ENCODE measurements at regions not wholly inside any gene's neighbourhood (a gene's known extent, or its start where the extent isn't known, plus 50 kb on each side); places are given as distances from the start of the nearest gene placed in this dataset.

DNA sequence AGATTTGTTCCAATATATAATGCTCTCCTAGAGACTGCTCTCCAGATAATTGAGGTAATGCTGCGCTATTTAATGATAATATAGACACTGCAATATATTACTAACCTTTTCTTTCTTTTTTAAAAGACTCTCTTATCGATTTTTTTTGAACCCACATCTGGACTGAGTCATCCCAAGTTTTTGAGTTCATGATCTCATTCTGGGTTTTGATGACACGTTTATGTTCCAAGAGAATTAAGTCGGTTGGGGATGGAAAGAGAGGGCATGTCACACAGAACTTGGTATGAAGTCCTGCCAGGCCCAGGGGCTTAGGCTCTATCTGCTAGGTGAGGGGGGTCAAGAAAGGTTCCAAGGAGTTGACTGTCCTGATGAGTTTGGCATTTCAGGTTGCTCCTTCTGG, 431.1 kb downstream of the MFSD1 start:
- Histone ChIP-seq H3K9me3 (no peaks in the 10 kb centered on the region), H3K27ac (no peak overlapping the region), H3K27me3 (no peaks in the 10 kb centered on the region), H3K4me3 (no peak overlapping the region), H3K4me1 (peaks cover 0 to 9% (median 0%) of the 10 kb centered on the region in 4 donors), H3K36me3 (no peaks in the 10 kb centered on the region)
- 80 to 82% methylated on average over 4 of the region's 4 CpGs for WGBS, 2 donors
- DNase-seq, result no peak
- intact Hi-C loops (cut with DNase I), result no loop called here
- TF ChIP-seq, protein P1, sequence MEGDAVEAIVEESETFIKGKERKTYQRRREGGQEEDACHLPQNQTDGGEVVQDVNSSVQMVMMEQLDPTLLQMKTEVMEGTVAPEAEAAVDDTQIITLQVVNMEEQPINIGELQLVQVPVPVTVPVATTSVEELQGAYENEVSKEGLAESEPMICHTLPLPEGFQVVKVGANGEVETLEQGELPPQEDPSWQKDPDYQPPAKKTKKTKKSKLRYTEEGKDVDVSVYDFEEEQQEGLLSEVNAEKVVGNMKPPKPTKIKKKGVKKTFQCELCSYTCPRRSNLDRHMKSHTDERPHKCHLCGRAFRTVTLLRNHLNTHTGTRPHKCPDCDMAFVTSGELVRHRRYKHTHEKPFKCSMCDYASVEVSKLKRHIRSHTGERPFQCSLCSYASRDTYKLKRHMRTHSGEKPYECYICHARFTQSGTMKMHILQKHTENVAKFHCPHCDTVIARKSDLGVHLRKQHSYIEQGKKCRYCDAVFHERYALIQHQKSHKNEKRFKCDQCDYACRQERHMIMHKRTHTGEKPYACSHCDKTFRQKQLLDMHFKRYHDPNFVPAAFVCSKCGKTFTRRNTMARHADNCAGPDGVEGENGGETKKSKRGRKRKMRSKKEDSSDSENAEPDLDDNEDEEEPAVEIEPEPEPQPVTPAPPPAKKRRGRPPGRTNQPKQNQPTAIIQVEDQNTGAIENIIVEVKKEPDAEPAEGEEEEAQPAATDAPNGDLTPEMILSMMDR (IDR thresholded peaks at IDR 0.05), result no peak
- TF ChIP-seq POLR2A (IDR thresholded peaks at IDR 0.05) (no peak), EP300 (IDR thresholded peaks at IDR 0.05) (no peak), POLR2AphosphoS5 (IDR thresholded peaks at IDR 0.05) (no peak)

DNA sequence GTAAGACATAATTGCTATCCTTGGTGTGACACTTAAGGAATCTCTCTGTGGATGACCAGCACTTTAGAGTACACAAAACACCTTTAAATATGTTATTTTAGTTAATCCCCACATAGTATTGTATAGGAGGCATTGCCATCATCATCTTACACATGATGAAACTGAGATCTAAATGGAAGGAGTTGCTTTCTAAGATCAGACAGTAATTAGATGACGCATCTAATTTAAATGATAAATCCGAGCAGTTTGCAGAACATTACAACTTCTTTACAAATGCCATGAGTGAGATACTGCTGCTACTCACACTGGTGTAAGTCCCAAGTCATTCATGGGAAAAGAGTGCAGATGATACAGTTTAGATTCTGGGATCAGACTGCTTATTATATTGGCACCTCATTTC, 431.9 kb downstream of the MFSD1 start:
- Histone ChIP-seq H3K27me3 (no peaks in the 10 kb centered on the region), H3K27ac (no peak overlapping the region), H3K9me3 (no peaks in the 10 kb centered on the region), H3K36me3 (no peaks in the 10 kb centered on the region), H3K4me3 (no peak overlapping the region), H3K4me1 (peaks cover 0 to 9% (median 0%) of the 10 kb centered on the region in 4 donors)
- intact Hi-C loops (cut with DNase I), result no loop called here
- WGBS, 2 donors, result 63 to 84% methylated on average over 2 of the region's 2 CpGs
- no peak for DNase-seq
- no peak for TF ChIP-seq EP300 (IDR thresholded peaks at IDR 0.05)

DNA sequence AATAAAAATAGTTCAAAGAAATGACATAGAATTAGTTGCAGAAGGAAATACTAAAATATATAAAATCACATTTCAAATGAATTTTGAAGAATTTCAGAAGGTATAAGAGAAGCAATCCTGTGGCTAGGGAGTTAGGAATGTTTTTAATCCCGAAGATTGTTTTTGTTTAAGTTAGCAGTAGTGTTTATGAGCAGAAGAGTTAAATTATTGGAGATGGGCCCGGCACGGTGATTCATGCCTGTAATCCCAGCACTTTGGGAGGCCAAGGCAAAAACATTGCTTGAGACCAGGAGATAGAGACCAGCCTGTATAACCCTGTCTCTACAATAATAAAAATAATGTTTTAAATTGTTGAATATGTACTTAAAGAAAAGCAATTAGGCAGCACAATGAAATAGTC, 432.5 kb downstream of the MFSD1 start:
- intact Hi-C loops (cut with DNase I), result no loop called here
- Histone ChIP-seq H3K36me3 (no peaks in the 10 kb centered on the region), H3K4me3 (no peak overlapping the region), H3K4me1 (peaks cover 0 to 9% (median 0%) of the 10 kb centered on the region in 4 donors), H3K27me3 (no peaks in the 10 kb centered on the region), H3K27ac (no peak overlapping the region), H3K9me3 (no peaks in the 10 kb centered on the region)
- WGBS, 2 donors, result 25 to 59% methylated on average over 3 of the region's 3 CpGs
- TF ChIP-seq, protein P1 (IDR thresholded peaks at IDR 0.05), result no peak
- TF ChIP-seq POLR2AphosphoS5 (IDR thresholded peaks at IDR 0.05) (no peak), EP300 (IDR thresholded peaks at IDR 0.05) (no peak), POLR2A (IDR thresholded peaks at IDR 0.05) (no peak)
- no peak for DNase-seq

DNA sequence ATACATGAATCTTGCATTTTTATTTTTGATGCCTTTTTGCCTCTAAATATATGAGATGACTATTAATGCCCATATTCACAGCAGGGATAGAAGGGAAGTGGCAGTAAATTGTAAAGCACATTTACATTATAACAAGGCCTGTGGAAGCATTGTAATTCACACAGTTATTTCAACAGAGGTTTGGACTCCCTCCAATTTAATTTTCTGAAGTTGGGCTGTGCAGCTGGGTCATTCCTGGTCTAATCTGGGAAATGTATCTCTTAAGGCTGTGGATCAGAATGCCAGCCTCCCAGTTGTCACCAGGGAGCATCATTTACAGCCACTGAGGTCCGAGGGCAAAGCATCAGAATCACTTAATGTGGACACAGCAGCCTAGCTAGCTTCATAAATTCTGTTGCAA, 434.5 kb downstream of the MFSD1 start:
- Histone ChIP-seq H3K4me1 (peaks cover 0 to 9% (median 0%) of the 10 kb centered on the region in 4 donors), H3K9me3 (no peaks in the 10 kb centered on the region), H3K4me3 (no peak overlapping the region), H3K27ac (no peak overlapping the region), H3K27me3 (no peaks in the 10 kb centered on the region), H3K36me3 (no peaks in the 10 kb centered on the region)
- intact Hi-C loops (cut with DNase I), result no loop called here
- 70 to 76% methylated on average over 1 of the region's 1 CpG for WGBS, 2 donors
- no peak for DNase-seq
- TF ChIP-seq POLR2AphosphoS5 (IDR thresholded peaks at IDR 0.05) (no peak), EP300 (IDR thresholded peaks at IDR 0.05) (no peak), POLR2A (IDR thresholded peaks at IDR 0.05) (no peak)
- TF ChIP-seq, protein P1 (IDR thresholded peaks at IDR 0.05), result no peak

DNA sequence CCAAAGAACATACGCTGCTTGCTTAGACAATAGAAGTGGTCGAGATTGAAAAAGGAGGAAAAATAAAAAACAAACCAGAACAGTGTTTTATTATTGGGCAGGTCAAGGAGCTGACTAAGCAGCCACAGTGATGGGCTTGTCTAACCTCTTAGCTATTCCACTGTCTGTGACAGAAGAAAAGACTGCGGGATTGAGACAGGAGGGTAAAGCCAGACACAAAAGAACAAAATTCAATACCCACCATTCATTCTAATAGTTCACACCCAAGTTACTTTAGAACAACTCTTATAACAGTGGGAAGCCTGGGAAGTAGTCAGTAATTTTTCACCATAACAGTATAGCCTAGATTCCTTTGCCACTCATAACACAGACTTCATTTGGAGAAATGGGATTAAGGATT, 435.4 kb downstream of the MFSD1 start:
- 67 to 83% methylated on average over 3 of the region's 3 CpGs for WGBS, 2 donors
- TF ChIP-seq EP300 (IDR thresholded peaks at IDR 0.05), result no peak

DNA sequence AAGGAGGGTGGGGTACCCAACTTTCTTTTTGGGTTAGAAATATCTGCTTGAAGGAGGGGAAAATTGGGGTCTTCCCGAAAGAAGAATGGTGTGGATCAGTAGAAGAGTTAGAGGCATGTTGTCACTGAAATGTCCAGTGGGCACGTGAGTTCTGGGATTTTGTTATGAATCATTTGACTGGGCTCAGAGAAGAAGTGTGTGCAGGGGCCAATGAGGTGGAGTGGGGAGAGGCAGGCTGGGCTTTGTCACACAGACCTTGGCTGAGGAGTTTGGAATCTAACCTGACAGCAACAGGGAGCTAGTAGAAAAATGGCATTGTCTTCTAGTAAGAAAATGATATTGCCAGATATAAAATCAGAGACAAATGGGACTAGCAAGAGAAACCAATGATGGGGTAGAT, 436.8 kb downstream of the MFSD1 start:
- Histone ChIP-seq H3K9me3 (no peaks in the 10 kb centered on the region), H3K4me3 (no peak overlapping the region), H3K36me3 (no peaks in the 10 kb centered on the region), H3K27me3 (no peaks in the 10 kb centered on the region), H3K4me1 (peaks cover 0 to 9% (median 0%) of the 10 kb centered on the region in 4 donors), H3K27ac (no peak overlapping the region)
- intact Hi-C loops (cut with DNase I), result no loop called here
- WGBS, 2 donors, result 77 to 82% methylated on average over 2 of the region's 2 CpGs
- no peak for TF ChIP-seq POLR2A (IDR thresholded peaks at IDR 0.05)
- no peak for TF ChIP-seq POLR2AphosphoS5 (IDR thresholded peaks at IDR 0.05)
- TF ChIP-seq, protein P1 (IDR thresholded peaks at IDR 0.05), result no peak
- TF ChIP-seq EP300 (IDR thresholded peaks at IDR 0.05), result no peak
- no peak for DNase-seq

More for the DNA sequence above, 435.4 kb downstream of the MFSD1 start:
- intact Hi-C loops (cut with DNase I), result no loop called here
- H3K4me3 ChIP-seq, result no peak overlapping the region
- H3K4me1 ChIP-seq, result peaks cover 0 to 9% (median 0%) of the 10 kb centered on the region in 4 donors
- no peak overlapping the region for H3K27ac ChIP-seq
- H3K27me3 ChIP-seq, result no peaks in the 10 kb centered on the region
- DNase-seq, result no peak
- H3K36me3 ChIP-seq, result no peaks in the 10 kb centered on the region
- H3K9me3 ChIP-seq, result no peaks in the 10 kb centered on the region
